Activated CD4-positive, alpha-beta T cell treated with anti-CD3 and anti-CD28 coated beads for 48 hours (primary cell): ENCODE measurements at regions not wholly inside any gene's neighbourhood (a gene's known extent, or its start where the extent isn't known, plus 50 kb on each side); places are given as distances from the start of the nearest gene placed in this dataset.
A peak's percentile ranks its signal among the peaks of the same experiment; 100 is the strongest.

Source experiments
- DNase-seq: peaks from one replicate; pipeline ENCODE4 v3.0.0-alpha.2; 2020

GRCh38 chr10:9193120-9193519, 1138.6 kb downstream of the GATA3 start:
- no peak for DNase-seq

GRCh38 chr10:9195385-9195784, 1140.9 kb downstream of the GATA3 start:
- DNase-seq, result no peak

DNA sequence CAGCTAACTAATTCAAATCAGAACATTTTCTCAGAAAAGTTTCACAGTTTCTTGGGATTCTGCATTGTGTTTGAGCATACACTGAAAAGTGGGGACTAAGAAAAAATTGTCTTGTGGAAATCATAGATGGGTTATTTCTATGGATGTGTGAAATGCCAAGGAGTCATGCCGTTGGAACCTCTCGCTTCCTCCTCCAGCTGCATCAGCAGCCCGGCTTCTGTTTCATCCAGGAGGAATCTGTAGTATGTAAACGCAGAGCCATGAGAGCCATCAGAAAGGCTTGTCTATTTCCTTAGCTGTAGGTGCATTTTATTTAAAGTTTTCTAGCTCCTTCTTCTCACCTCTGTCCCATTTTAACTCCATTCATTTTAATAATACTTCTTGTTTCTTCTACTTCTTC, 1144.1 kb downstream of the GATA3 start:
- DNase-seq, result no peak

DNA sequence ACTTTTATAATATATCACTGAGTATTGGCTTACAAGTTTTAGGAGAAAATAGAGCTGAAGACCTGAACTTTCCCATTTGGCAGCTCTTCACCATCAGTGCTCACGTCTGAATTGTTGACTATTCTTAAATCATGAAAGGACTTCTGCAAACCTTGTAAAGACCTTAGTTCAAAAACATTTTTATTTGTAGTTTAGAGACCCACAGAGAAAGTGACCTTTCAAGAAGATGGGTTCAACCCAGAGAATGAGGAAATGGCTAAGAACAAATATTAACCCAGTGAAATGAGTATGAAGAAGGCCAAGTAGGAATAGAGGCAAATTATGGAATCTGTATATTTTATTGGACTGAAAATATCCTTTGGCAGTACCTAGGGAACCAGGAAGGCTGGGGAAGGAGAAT, 1151.1 kb downstream of the GATA3 start:
- no peak for DNase-seq

DNA sequence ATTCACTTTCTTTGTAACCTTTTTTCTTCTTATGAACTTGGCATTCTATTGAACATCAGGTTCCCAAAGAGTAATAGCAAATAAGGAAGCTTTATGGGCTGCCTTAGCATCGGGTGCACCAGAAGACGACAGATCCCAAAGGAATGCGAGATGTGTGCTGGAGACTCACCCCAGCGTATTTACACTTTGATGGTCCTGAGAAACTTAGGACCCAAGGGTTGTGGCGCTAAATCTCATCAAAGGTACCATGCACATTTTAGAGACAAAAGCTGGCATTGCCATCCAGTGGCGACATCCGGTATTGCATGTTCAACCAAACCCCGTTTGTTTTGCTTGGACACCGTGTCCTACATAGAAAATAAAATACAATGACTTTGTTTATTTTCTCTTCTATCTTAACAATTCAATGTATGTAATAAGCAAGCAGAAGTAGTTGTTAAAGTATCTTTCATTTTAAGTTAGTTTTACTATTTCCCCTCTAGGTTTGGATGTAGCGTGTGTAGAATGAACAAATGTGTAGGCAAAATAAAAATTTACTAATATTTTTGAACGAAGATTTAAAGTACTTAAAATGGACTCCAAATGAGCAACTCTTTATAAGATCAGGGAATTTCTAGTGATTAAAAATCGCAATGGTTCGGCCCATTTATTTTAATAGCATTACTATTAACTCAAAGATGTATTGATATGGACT, 1154.8 kb downstream of the GATA3 start:
- peak; percentile 88 for DNase-seq

DNA sequence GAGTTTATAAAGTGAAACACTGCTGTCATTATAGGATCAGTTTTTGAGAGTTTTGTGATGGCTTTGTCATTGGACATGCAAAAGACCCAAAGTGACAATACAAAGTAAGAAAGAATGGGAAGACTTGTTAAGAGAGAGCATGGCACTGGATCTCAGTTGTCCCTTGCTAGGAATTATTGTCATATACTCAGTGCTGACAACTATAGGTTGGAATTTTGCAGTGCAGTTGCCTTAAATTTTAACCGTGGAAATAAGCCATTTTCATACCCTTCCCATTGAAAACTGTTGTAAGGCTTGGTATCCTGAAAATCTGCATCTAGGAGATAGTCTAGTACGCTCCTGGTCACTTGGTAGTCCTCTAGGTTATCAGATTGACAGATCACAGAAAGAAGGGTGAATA, 1156.7 kb downstream of the GATA3 start:
- DNase-seq, result no peak

- no peak for DNase-seq
These were observed 1160.1 kb downstream of the GATA3 start for GRCh38 chr10:9214618-9215017.

- no peak for DNase-seq
These were observed 1160.6 kb downstream of the GATA3 start for GRCh38 chr10:9215121-9215520.

DNA sequence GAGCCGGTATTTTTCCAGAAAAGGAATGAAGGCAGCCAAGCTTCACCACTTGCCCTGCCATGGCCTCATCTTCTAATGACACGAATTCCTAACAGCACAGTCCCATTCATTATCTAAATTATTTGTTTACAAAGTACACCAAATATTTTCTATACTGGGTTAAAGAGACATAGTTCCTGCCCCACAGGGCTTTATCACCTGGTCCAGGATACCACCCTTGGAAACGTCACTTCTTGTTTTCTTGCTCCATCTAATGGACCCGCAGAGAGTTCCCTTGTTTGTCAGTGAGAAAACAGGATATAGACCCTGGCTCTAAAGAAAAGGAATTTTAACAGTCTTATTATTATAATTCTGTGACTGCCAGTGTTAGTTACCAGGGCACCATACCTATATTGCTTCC, 1165.4 kb downstream of the GATA3 start:
- no peak for DNase-seq

GRCh38 chr10:9222917-9223316, 1168.4 kb downstream of the GATA3 start:
- no peak for DNase-seq

DNA sequence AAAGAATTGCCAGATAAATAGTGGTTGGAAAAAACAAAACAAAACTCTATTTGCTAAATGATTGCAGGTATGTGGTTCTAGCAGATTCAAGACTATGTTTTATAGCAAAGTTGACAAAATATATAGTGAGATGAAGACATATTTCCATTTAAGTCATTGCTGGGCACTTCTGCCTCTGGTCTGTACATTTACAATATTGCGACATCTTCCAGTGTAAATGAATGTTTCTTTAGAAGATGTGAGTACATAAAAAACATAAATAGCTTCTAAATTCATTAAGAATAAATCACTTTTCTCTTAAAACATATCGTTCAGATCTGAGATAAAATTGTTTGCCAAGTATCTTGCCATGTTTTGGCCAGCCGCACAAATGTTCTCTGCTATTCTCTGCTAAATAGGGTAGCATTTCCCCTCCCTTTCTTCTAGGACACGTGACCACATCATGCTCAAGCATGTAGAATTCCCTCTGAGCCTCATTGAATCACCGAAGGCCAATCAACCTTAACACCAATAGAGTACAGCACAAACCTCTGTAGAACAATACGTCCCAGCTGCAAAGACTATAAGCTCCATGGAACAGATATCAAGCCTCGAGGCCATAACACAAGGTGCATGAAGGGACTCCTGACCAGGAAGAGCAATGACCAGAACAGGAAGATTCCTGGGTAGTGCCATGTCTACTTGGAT, 1173.3 kb downstream of the GATA3 start:
- no peak for DNase-seq

DNA sequence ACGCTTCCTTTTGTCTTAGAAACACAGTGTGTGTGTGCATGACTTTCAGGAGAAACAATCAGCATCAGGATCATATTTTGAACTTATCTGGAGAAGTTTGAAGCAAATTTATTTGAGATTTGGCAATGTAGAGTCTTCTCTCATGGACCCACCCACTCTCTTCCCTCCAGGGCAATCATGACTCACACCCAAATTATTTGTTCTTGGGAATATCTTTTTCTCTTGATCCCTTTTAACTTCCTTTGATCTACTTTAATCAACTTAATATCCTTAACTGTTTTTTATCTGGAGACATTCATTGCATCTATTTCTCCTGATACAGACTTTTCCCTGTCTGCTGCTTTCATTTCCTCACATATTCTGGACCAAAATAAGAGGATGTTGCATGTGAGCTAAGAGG, 1174.3 kb downstream of the GATA3 start:
- DNase-seq, result no peak

GRCh38 chr10:9229702-9230244, 1175.3 kb downstream of the GATA3 start:
- peak; percentile 38 for DNase-seq

DNA sequence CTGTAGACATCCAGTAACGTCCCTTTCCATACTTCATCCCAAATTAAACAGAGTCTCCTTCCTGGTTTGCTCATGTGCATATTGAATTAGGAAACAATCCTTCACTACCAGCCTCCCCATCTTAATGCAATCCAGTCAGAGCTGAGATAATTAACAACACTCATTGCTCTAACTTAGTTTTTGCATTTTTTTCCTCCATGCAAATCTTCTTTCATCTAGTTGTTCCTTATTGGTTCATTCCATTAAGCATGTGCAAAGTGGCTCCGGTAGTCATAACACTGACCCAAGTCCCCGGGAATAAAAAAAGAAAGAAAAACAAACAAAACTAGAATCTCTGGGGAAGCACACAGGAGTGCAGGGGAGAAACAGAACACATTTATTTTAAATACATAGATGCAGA, 1176.1 kb downstream of the GATA3 start:
- no peak for DNase-seq

- no peak for DNase-seq
These were observed 1179.7 kb downstream of the GATA3 start for GRCh38 chr10:9234191-9234590.

- no peak for DNase-seq
These were observed 1183.6 kb downstream of the GATA3 start for GRCh38 chr10:9238041-9238440.

DNA sequence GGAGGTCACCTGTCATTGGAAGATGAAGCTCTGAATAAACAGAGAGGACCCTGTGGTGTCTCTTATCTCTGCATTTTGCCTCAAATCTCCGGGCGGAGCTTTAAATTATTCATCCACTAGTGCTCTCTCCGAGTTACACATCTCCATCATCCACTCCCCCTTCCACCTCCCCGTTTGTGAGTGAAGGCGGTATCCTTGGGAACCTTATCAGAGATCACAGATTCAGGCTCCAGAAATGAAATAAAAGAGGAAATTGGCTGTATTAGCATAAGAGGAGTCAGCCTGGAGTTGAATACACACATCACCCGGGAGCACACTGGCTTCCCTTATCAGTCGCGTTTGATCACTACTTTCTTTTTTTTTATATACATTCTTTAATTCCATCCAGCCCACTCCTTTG, 1184.8 kb downstream of the GATA3 start:
- no peak for DNase-seq

DNA sequence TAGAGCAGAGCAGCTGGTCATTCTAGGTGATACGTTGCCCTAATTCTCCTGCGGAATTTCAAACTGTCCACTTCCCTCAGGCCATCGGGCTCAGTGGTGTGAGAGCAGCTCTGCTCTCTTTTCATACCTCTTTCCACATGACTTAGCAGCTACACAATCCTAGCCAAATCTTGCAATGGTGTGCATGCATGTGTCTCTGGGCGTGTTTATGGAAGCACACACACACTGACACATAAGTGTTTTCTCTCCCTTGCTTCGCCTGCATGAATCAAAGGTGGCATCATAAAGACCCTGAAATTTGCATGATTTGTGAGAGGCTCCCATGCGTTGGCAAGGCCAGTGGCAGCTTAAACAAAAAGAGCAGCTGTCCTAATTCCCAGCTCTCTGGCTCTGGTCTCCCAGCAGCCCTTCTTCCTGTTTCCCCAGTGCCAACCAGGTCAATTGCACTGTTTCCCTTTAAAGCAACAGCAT, 1189.5 kb downstream of the GATA3 start:
- DNase-seq, result no peak

DNA sequence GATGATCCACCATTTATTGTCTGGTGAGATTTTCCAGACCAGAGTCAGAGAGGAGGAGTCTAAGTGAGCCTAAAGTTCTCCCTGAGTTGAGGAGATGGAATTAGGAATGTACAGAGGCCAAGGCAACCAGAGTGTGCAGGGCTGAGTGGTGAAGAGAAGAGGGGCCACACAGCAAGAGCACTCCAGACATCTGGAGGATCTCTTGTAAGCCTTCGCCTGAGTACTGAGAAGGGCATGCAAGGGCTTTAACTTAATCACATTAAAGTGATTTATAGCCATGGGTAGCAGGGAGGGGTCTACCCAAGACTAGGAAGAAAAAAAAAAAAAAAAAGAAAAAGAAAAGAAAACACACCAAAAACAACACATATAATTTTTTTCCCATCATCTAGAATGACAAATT, 1190.4 kb downstream of the GATA3 start:
- no peak for DNase-seq

- no peak for DNase-seq
These were observed 1198.6 kb downstream of the GATA3 start for GRCh38 chr10:9253121-9253520.

- no peak for DNase-seq
These were observed 1199.9 kb downstream of the GATA3 start for GRCh38 chr10:9254353-9254752.

- DNase-seq, result no peak
These were observed 1206.2 kb downstream of the GATA3 start for GRCh38 chr10:9260690-9261089.

DNA sequence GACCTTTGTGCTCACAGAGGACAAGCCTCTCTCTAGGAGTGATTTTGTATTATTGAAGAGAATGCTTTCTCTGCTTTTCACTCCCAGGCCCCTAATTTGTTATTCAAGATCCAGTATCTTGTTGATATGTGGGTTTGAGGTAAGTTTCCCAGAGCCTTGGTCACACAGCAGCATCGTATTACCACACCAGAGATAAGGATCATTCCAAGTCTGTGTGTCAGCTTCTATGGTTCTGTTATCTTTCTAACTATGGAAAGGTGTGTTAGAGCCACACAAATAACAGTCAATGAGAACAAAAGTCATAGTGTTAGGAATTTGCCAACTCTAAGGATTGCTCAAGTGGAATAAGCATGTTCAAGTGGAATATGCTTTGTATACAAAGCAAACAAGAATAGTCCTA, 1208.3 kb downstream of the GATA3 start:
- DNase-seq, result no peak

- no peak for DNase-seq
These were observed 1213.7 kb downstream of the GATA3 start for GRCh38 chr10:9268176-9268575.
